Bronchial epithelial cell (primary cell): ENCODE measurements at regions not wholly inside any gene's neighbourhood (a gene's known extent, or its start where the extent isn't known, plus 50 kb on each side); places are given as distances from the start of the nearest gene placed in this dataset.

Experiments used
- DNase-seq: peaks from one replicate; pipeline ENCODE4 v3.0.0-alpha.2; 2010; ENCODE audit warnings: low read depth
- FAIRE-seq: peaks from 2 replicates; lab custom pipeline; 2011; peaks lifted over from hg19 to GRCh38; lab: Jason Lieb, UNC
- H3K27me3 ChIP-seq: 2 replicates; pipeline ENCODE4 v1.5.1; 2011; ENCODE audit warnings: low read length; ENCODE audit not compliant: control insufficient read depth, insufficient read depth
- H3K36me3 ChIP-seq: 2 replicates; pipeline ENCODE4 v1.5.1; 2011; ENCODE audit warnings: low read length; ENCODE audit not compliant: control insufficient read depth, insufficient read depth
- H3K4me3 ChIP-seq: 2 replicates; pipeline ENCODE4 v1.5.1; 2011; ENCODE audit warnings: mild to moderate bottlenecking, low read depth, low read length, control low read depth
- CTCF ChIP-seq: IDR thresholded peaks from 2 replicates; pipeline ENCODE4 v1.5.1; 2011; ENCODE audit warnings: mild to moderate bottlenecking, moderate library complexity, low read length, control low read depth, inconsistent platforms; ENCODE audit not compliant: insufficient read depth, severe bottlenecking

- no peak for TF ChIP-seq CTCF
- Histone ChIP-seq H3K27me3 (no peaks in the 10 kb centered on the region), H3K4me3 (no peak overlapping the region), H3K36me3 (no peaks in the 10 kb centered on the region)
- no peak for DNase-seq
- FAIRE-seq = no peak
Observed at GRCh38 chr12:127051139-127051538, 1215.8 kb upstream of the TMEM132C start.

DNA sequence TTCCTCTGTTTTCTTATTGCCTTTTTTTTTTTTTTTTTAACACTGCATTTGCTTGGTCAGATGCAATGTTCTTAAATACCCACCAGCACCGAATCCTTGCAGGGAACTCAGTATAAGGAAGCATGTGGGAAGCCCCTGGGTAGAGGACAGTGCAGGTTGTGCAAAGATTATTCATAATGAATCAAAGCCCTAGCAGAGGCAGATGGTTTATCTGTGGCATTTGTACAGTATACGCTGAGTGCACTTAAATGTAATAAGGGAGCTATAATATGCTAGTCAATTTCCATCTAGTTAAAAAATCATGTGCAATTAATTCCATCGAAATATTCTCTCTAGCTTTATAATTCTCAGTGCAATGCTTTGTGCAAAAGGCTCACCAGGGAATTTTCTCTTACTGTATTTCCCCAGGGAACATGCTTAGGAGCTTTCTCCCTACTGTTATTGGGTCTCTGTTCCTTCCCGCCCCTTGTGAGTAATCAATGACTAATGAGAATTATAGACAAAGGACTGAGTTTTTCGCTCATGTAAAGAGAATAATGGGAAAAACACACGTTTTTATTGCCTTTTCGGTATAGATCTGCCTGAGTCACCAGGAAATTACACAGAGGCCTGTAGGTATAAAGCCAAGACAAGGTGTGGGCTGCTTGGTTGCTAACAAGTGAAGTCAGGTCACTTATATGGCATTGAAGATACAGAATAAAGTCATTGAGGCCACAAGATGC lies 1214.3 kb upstream of the TMEM132C start:
- no peak for TF ChIP-seq CTCF
- Histone ChIP-seq H3K4me3 (no peak overlapping the region), H3K27me3 (no peaks in the 10 kb centered on the region), H3K36me3 (no peaks in the 10 kb centered on the region)
- DNase-seq = peak; percentile 85
- FAIRE-seq = no peak

GRCh38 chr12:127054531-127054930 lies 1212.4 kb upstream of the TMEM132C start:
- no peak for DNase-seq
- no peaks in the 10 kb centered on the region for H3K27me3 ChIP-seq
- H3K36me3 ChIP-seq = no peaks in the 10 kb centered on the region
- TF ChIP-seq CTCF = no peak
- no peak for FAIRE-seq
- H3K4me3 ChIP-seq = no peak overlapping the region

- no peak for TF ChIP-seq CTCF
- Histone ChIP-seq H3K36me3 (no peaks in the 10 kb centered on the region), H3K27me3 (no peaks in the 10 kb centered on the region), H3K4me3 (no peak overlapping the region)
- no peak for FAIRE-seq
- no peak for DNase-seq
Observed at GRCh38 chr12:127060310-127060847, 1206.6 kb upstream of the TMEM132C start.

DNA sequence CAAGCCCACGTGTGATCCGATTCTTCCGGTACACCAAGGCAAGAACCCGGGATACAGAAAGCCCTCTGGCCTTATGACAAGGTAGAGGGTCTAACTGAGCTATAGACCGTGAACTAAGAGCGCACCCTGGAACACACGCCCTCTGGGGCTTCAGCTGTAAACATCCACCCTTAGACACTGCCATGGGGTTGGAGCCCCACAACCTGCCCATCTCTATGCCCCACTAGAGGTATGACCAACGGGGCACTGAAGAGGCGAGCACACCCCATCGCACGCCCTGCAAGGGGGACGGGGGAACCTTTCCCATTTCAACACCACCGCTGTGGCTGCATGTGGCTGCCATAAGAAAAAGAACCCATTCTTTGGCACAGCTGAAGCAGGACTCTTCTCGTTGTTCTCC lies 1206.0 kb upstream of the TMEM132C start:
- DNase-seq (no peak), FAIRE-seq (no peak)
- H3K36me3 ChIP-seq = no peaks in the 10 kb centered on the region
- H3K4me3 ChIP-seq = no peak overlapping the region
- no peak for TF ChIP-seq CTCF
- no peaks in the 10 kb centered on the region for H3K27me3 ChIP-seq
